Ishikawa (cell line): ENCODE measurements at regions not wholly inside any gene's neighbourhood (a gene's known extent, or its start where the extent isn't known, plus 50 kb on each side); places are given as distances from the start of the nearest gene placed in this dataset.

ENCODE experiments used
- CEBPB ChIP-seq: IDR thresholded peaks from 2 replicates; pipeline ENCODE4 v1.6.1; 2012
- CREB1 ChIP-seq: IDR thresholded peaks from 2 replicates; pipeline ENCODE4 v1.6.1; 2012; ENCODE audit warnings: low read depth
- EGR1 ChIP-seq: IDR thresholded peaks from 2 replicates; pipeline ENCODE4 v1.6.1; 2012
- EP300 ChIP-seq: IDR thresholded peaks from 2 replicates; pipeline ENCODE4 v1.6.1; 2012; ENCODE audit warnings: borderline replicate concordance
- FOXM1 ChIP-seq: IDR thresholded peaks from 2 replicates; pipeline ENCODE4 v1.6.1; 2012; ENCODE audit warnings: low read depth, borderline replicate concordance
- MAX ChIP-seq: IDR thresholded peaks from 2 replicates; pipeline ENCODE4 v1.6.1; 2012
- NFIC ChIP-seq: IDR thresholded peaks from 2 replicates; pipeline ENCODE4 v1.6.1; 2012
- RAD21 ChIP-seq: IDR thresholded peaks from 2 replicates; pipeline ENCODE4 v1.6.1; 2012; ENCODE audit warnings: low read depth
- REST ChIP-seq: IDR thresholded peaks from 2 replicates; pipeline ENCODE4 v1.6.1; 2012; ENCODE audit warnings: low read depth, mild to moderate bottlenecking
- TAF1 ChIP-seq: IDR thresholded peaks from 2 replicates; pipeline ENCODE4 v1.6.1; 2012; ENCODE audit warnings: low read depth, mild to moderate bottlenecking
- TCF12 ChIP-seq: IDR thresholded peaks from 2 replicates; pipeline ENCODE4 v1.6.1; 2012; ENCODE audit warnings: low read depth
- TEAD4 ChIP-seq: IDR thresholded peaks from 2 replicates; pipeline ENCODE4 v1.6.1; 2012
- USF1 ChIP-seq: IDR thresholded peaks from 2 replicates; pipeline ENCODE4 v1.6.1; 2012
- YY1 ChIP-seq: IDR thresholded peaks from 2 replicates; pipeline ENCODE4 v1.6.1; 2012; ENCODE audit warnings: low read depth
- ZBTB7A ChIP-seq: IDR thresholded peaks from 2 replicates; pipeline ENCODE4 v1.6.1; 2012; ENCODE audit warnings: low read depth

- TF ChIP-seq ZBTB7A, result no peak
- TF ChIP-seq MAX, result no peak
- no peak for TF ChIP-seq YY1
- no peak for TF ChIP-seq RAD21
- no peak for TF ChIP-seq CREB1
- TF ChIP-seq TCF12, result no peak
- TF ChIP-seq FOXM1, result no peak
- no peak for TF ChIP-seq TEAD4
- no peak for TF ChIP-seq EGR1
- TF ChIP-seq REST, result no peak
- no peak for TF ChIP-seq EP300
- no peak for TF ChIP-seq NFIC
- TF ChIP-seq TAF1, result no peak
Measured at GRCh38 chr6:1129131-1129530, 182.8 kb upstream of the FOXQ1 start.

GRCh38 chr6:1127597-1128288 lies 184.2 kb upstream of the FOXQ1 start:
- TF ChIP-seq NFIC (no peak), USF1 (no peak), TCF12 (no peak), MAX (no peak), CEBPB (no peak), CREB1 (no peak), RAD21 (no peak), REST (no peak), EP300 (no peak)

- TF ChIP-seq TCF12 (no peak), FOXM1 (no peak), TAF1 (no peak), RAD21 (no peak), YY1 (no peak), CEBPB (no peak), USF1 (no peak), ZBTB7A (no peak), NFIC (no peak), TEAD4 (no peak), REST (no peak), MAX (no peak), CREB1 (no peak)
Measured at GRCh38 chr6:1127129-1127528, 184.8 kb upstream of the FOXQ1 start.

GRCh38 chr6:1126036-1126435 lies 185.9 kb upstream of the FOXQ1 start:
- TF ChIP-seq YY1, result no peak
- TF ChIP-seq CREB1, result no peak
- TF ChIP-seq TAF1, result no peak
- no peak for TF ChIP-seq MAX
- TF ChIP-seq ZBTB7A, result no peak
- TF ChIP-seq RAD21, result no peak
